B cell (primary cell): ENCODE measurements at regions not wholly inside any gene's neighbourhood (a gene's known extent, or its start where the extent isn't known, plus 50 kb on each side); places are given as distances from the start of the nearest gene placed in this dataset.

Source experiments
- ATAC-seq: fragments of 200-7000 bp; cut with Tn5 transposase; one replicate; pipeline ENCODE4 v1.10.0; 2021; ENCODE audit warnings: low read depth, mild to moderate bottlenecking, moderate number of reproducible peaks, moderate library complexity
- CTCF ChIA-PET: fragments of 350-600 bp; sonication (Branson Sonifier 250); formaldehyde crosslinking; loops from one replicate; lab custom pipeline; 2021; ENCODE audit warnings: antibody characterized with exemption, inconsistent platforms; lab: Charles Lee
- POLR2A ChIA-PET: fragments of 350-600 bp; sonication (Branson Sonifier 250); formaldehyde crosslinking; loops from one replicate; lab custom pipeline; 2021; ENCODE audit warnings: antibody characterized with exemption; lab: Charles Lee
- DNase-seq: peaks from one replicate; pipeline ENCODE4 v3.0.0; 2013
- H2AFZ ChIP-seq: 2 replicates; pipeline ENCODE4 v1.6.1; 2012; ENCODE audit warnings: mild to moderate bottlenecking, low read depth, low read length; ENCODE audit not compliant: insufficient read depth, poor library complexity, severe bottlenecking
- H3K27ac ChIP-seq, 2 donors: 1 replicate in 1 of 2; 2 replicates in 1 of 2; pipeline ENCODE4 v1.5.1; 2012 to 2013; ENCODE audit warnings: low read length in 2 of 2, mild to moderate bottlenecking in 2 of 2, moderate library complexity in 1 of 2
- H3K27me3 ChIP-seq, 4 experiments: fragments of 200-600 bp in 1 of 4; sonication (generic) in 1 of 4; replicated peaks in 1 of 4; 1 replicate in 2 of 4; 2 replicates in 2 of 4; pipeline versions ENCODE4 v1.6.1 to v1.7.0; 2013 to 2016; ENCODE audit warnings: low read length in 3 of 4, mild to moderate bottlenecking in 2 of 4, mixed read lengths in 1 of 4, moderate library complexity in 1 of 4; ENCODE audit not compliant: insufficient read depth in 4 of 4, control insufficient read depth in 3 of 4; ENCODE audit errors: control extremely low read depth in 1 of 4
- H3K36me3 ChIP-seq, 2 experiments: replicated peaks in 1 of 2; 1 replicate in 1 of 2; 2 replicates in 1 of 2; pipeline versions ENCODE4 v1.6.1 to v1.7.1; 2013; ENCODE audit warnings: low read length in 1 of 2; ENCODE audit not compliant: insufficient read depth in 2 of 2, control insufficient read depth in 1 of 2; ENCODE audit errors: control extremely low read depth in 1 of 2, extremely low read depth in 1 of 2
- H3K4me1 ChIP-seq, 2 donors: fragments of 200-600 bp in 1 of 2; sonication (generic) in 1 of 2; 1 replicate in 1 of 2; 2 replicates in 1 of 2; pipeline versions ENCODE4 v1.5.1 to v1.6.1; 2013 to 2017; ENCODE audit warnings: low read length in 2 of 2; ENCODE audit not compliant: control insufficient read depth in 2 of 2, insufficient read depth in 2 of 2
- H3K4me2 ChIP-seq: replicated peaks from 2 replicates; pipeline ENCODE3; 2012; ENCODE audit warnings: mild to moderate bottlenecking, low read depth, low read length; ENCODE audit not compliant: poor library complexity, severe bottlenecking
- H3K4me3 ChIP-seq, 5 experiments: fragments of 200-600 bp in 1 of 5; sonication (generic) in 1 of 5; 1 replicate in 3 of 5; 2 replicates in 2 of 5; pipeline versions ENCODE4 v1.5.1 to v1.7.0; 2011 to 2016; ENCODE audit warnings: low read length in 4 of 5, mild to moderate bottlenecking in 4 of 5, low read depth in 2 of 5, control low read depth in 1 of 5, moderate library complexity in 1 of 5; ENCODE audit not compliant: insufficient read depth in 1 of 5; ENCODE audit errors: control extremely low read depth in 1 of 5, extremely low read depth in 1 of 5
- H3K79me2 ChIP-seq: fragments of 200-600 bp; sonication (generic); one replicate; pipeline ENCODE4 v1.6.0; 2016; ENCODE audit warnings: low read length; ENCODE audit not compliant: control insufficient read depth, insufficient read depth
- H3K9ac ChIP-seq: fragments of 200-600 bp; sonication (generic); 2 replicates; pipeline ENCODE4 v1.6.1; 2017; ENCODE audit warnings: mild to moderate bottlenecking, low read length, moderate library complexity
- H3K9me3 ChIP-seq, 3 donors: one replicate each; pipeline versions ENCODE4 v1.6.1 to v1.7.1; 2013; ENCODE audit warnings: low read length in 2 of 3; ENCODE audit not compliant: control insufficient read depth in 2 of 3, insufficient read depth in 1 of 3; ENCODE audit errors: control extremely low read depth in 1 of 3
- H4K20me1 ChIP-seq: 2 replicates; pipeline ENCODE4 v1.6.0; 2012; ENCODE audit warnings: mild to moderate bottlenecking, low read length; ENCODE audit not compliant: insufficient read depth, control insufficient read depth, poor library complexity, severe bottlenecking
- H3K27ac Mint-ChIP-seq: one replicate; pipeline ENCODE4 v1.8.0; 2021; ENCODE audit warnings: mixed read lengths
- H3K27me3 Mint-ChIP-seq: one replicate; pipeline ENCODE4 v1.8.0; 2021; ENCODE audit warnings: mixed read lengths
- H3K4me1 Mint-ChIP-seq: one replicate; pipeline ENCODE4 v1.8.0; 2021; ENCODE audit warnings: mixed read lengths
- H3K4me3 Mint-ChIP-seq: one replicate; pipeline ENCODE4 v1.8.0; 2021; ENCODE audit warnings: mixed read lengths
- H3K9me3 Mint-ChIP-seq: one replicate; pipeline ENCODE4 v1.8.0; 2022; ENCODE audit warnings: mixed read lengths; ENCODE audit not compliant: insufficient read depth
- CTCF ChIP-seq: fragments of 200-600 bp; IDR thresholded peaks from one replicate; pipeline ENCODE4 v1.8.0; 2022; ENCODE audit warnings: antibody characterized with exemption, mild to moderate bottlenecking
- EZH2 ChIP-seq: IDR thresholded peaks from 2 replicates; pipeline ENCODE4 v1.6.1; 2012; ENCODE audit warnings: borderline replicate concordance, low read depth, mild to moderate bottlenecking, moderate library complexity, low read length; ENCODE audit not compliant: insufficient read depth, poor library complexity, severe bottlenecking
- WGBS: methylation state at CpG from one replicate; pipeline ENCODE4 v1.1.5; 2013; ENCODE audit warnings: missing lambda C conversion rate; ENCODE audit not compliant: insufficient coverage; 5-methylcytosine and 5-hydroxymethylcytosine counted together
- intact Hi-C: fragments of 100-400 bp; cut with micrococcal nuclease; formaldehyde crosslinking; loops from one replicate; pipeline ENCODE4 v1.10.0; 2022

GRCh38 chr15:69509131-69509530, 56.5 kb downstream of the RPLP1 start:
- no peak for ATAC-seq
- TF ChIP-seq CTCF (no peak), EZH2 (no peak)
- ChIA-PET CTCF (interaction anchor here (1.1 kb wide), 1 partner anchor 31 kb away, joined by 3 read pairs; no protein-coding TSS in a partner anchor), POLR2A (no interaction called here)
- Mint-ChIP-seq H3K9me3 (no peaks in the 10 kb centered on the region), H3K27me3 (peaks cover 29% of the 10 kb centered on the region), H3K4me1 (no peaks in the 10 kb centered on the region), H3K4me3 (no peak overlapping the region), H3K27ac (no peak overlapping the region)
- Histone ChIP-seq H3K9ac (no peak overlapping the region), H3K4me3 (no peak overlapping the region), H3K79me2 (no peaks in the 10 kb centered on the region), H3K9me3 (no peaks in the 10 kb centered on the region), H2AFZ (no peak overlapping the region), H4K20me1 (no peaks in the 10 kb centered on the region), H3K27ac (no peak overlapping the region), H3K27me3 (peaks cover 0 to 17% (median 1%) of the 10 kb centered on the region in 4 experiments), H3K4me2 (no peak overlapping the region), H3K4me1 (no peaks in the 10 kb centered on the region), H3K36me3 (no peaks in the 10 kb centered on the region)
- intact Hi-C loops, result no loop called here
- no peak for DNase-seq
- WGBS, result 77% methylated on average over 3 of the region's 4 CpGs

DNA sequence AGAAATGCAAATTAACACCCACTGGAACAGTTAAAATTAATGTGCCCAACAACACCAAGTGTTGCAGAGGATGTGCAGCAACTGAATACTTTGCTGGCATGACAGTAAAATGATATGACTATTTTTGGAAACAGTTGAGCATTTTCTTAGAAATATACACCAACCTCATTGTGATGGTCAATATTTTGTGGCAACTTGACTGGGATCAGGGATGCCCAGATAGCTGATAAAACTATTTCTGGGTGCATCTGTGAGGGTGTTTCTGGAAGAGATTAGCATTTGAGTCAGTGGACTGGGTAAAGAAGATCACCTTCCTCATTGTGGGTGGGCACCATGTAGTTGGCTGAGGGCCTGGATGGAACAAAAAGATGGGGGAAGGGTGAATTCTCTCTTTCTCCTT, 57.9 kb downstream of the RPLP1 start:
- intact Hi-C loops, result no loop called here
- ChIA-PET CTCF (no interaction called here), POLR2A (no interaction called here)
- H3K9me3 Mint-ChIP-seq, result peaks cover 5% of the 10 kb centered on the region
- H4K20me1 ChIP-seq, result no peaks in the 10 kb centered on the region
- TF ChIP-seq CTCF, result no peak
- TF ChIP-seq EZH2, result no peak
- no peak overlapping the region for H3K4me2 ChIP-seq
- no peaks in the 10 kb centered on the region for H3K36me3 ChIP-seq
- no peak overlapping the region for H3K4me3 Mint-ChIP-seq
- H2AFZ ChIP-seq, result no peak overlapping the region
- ATAC-seq, result no peak
- H3K4me3 ChIP-seq, result no peak overlapping the region
- H3K27me3 Mint-ChIP-seq, result peaks cover 37% of the 10 kb centered on the region
- H3K9me3 ChIP-seq, result no peaks in the 10 kb centered on the region
- no peak for DNase-seq
- H3K79me2 ChIP-seq, result no peaks in the 10 kb centered on the region
- no peak overlapping the region for H3K27ac Mint-ChIP-seq
- no peaks in the 10 kb centered on the region for H3K4me1 ChIP-seq
- H3K27me3 ChIP-seq, result peaks cover 0 to 17% (median 1%) of the 10 kb centered on the region in 4 experiments
- no peak overlapping the region for H3K27ac ChIP-seq
- no peak overlapping the region for H3K9ac ChIP-seq
- H3K4me1 Mint-ChIP-seq, result no peaks in the 10 kb centered on the region
